ENCODE measurements at regions not wholly inside any gene's neighbourhood (a gene's known extent, or its start where the extent isn't known, plus 50 kb on each side); places are given as distances from the start of the nearest gene placed in this dataset.

GRCh38 chr3:174376346-174376745 is 482.8 kb upstream of the NAALADL2 start:
- H3K4me3 ChIP-seq (ENCODE audit: low read depth, low read length, poor library complexity, severe bottlenecking) = no peak overlapping the region
- no peaks in the 10 kb centered on the region for H3K4me1 ChIP-seq (ENCODE audit: insufficient read depth, low read length, poor library complexity, severe bottlenecking)
- CTCF ChIA-PET = no interaction called here
- no peaks in the 10 kb centered on the region for H3K27me3 ChIP-seq (replicated peaks; ENCODE audit: insufficient read depth, low read depth, low read length, poor library complexity)
- no peak overlapping the region for H3K27ac ChIP-seq (ENCODE audit: low read depth, low read length, poor library complexity, severe bottlenecking)
- no peak for DNase-seq (ENCODE audit: low spot score)
- TF ChIP-seq EZH2 (IDR thresholded peaks at IDR 0.05; ENCODE audit: borderline replicate concordance, low read depth, low read length, poor library complexity, severe bottlenecking) (no peak), CTCF (conservative IDR thresholded peaks at IDR 0.05; ENCODE audit: low read depth, low read length) (no peak)
- no peaks in the 10 kb centered on the region for H3K36me3 ChIP-seq (ENCODE audit: insufficient read depth, low read length, poor library complexity, severe bottlenecking)
- no TSS peak for BruUV-seq (replicated peaks)
- H3K9me3 ChIP-seq (ENCODE audit: low read depth, low read length, poor library complexity, severe bottlenecking) = no peaks in the 10 kb centered on the region
- intact Hi-C loops (cut with micrococcal nuclease; ENCODE audit: unreplicated experiment) = no loop called here
- POLR2A ChIA-PET (ENCODE audit: low non-redundant PET) = no interaction called here

- Histone ChIP-seq H3K36me3 (ENCODE audit: insufficient read depth, low read length, poor library complexity, severe bottlenecking) (no peaks in the 10 kb centered on the region), H3K27ac (ENCODE audit: low read depth, low read length, poor library complexity, severe bottlenecking) (no peak overlapping the region), H3K4me3 (ENCODE audit: low read depth, low read length, poor library complexity, severe bottlenecking) (no peak overlapping the region), H3K27me3 (replicated peaks; ENCODE audit: insufficient read depth, low read depth, low read length, poor library complexity) (no peaks in the 10 kb centered on the region), H3K4me1 (ENCODE audit: insufficient read depth, low read length, poor library complexity, severe bottlenecking) (no peaks in the 10 kb centered on the region), H3K9me3 (ENCODE audit: low read depth, low read length, poor library complexity, severe bottlenecking) (no peaks in the 10 kb centered on the region)
- BruUV-seq (replicated peaks) = no TSS peak
- ChIA-PET CTCF (no interaction called here), POLR2A (ENCODE audit: low non-redundant PET) (no interaction called here)
- intact Hi-C loops (cut with micrococcal nuclease; ENCODE audit: unreplicated experiment) = no loop called here
- DNase-seq (ENCODE audit: low spot score) = no peak
- TF ChIP-seq CTCF (conservative IDR thresholded peaks at IDR 0.05; ENCODE audit: low read depth, low read length) = no peak
- TF ChIP-seq EZH2 (IDR thresholded peaks at IDR 0.05; ENCODE audit: borderline replicate concordance, low read depth, low read length, poor library complexity, severe bottlenecking) = no peak
Measured at GRCh38 chr3:174377096-174377495, 482.0 kb upstream of the NAALADL2 start.

GRCh38 chr3:174377684-174378083 is 481.4 kb upstream of the NAALADL2 start:
- Histone ChIP-seq H3K36me3 (ENCODE audit: insufficient read depth, low read length, poor library complexity, severe bottlenecking) (no peaks in the 10 kb centered on the region), H3K4me1 (ENCODE audit: insufficient read depth, low read length, poor library complexity, severe bottlenecking) (no peaks in the 10 kb centered on the region), H3K27me3 (replicated peaks; ENCODE audit: insufficient read depth, low read depth, low read length, poor library complexity) (no peaks in the 10 kb centered on the region), H3K9me3 (ENCODE audit: low read depth, low read length, poor library complexity, severe bottlenecking) (no peaks in the 10 kb centered on the region), H3K4me3 (ENCODE audit: low read depth, low read length, poor library complexity, severe bottlenecking) (no peak overlapping the region), H3K27ac (ENCODE audit: low read depth, low read length, poor library complexity, severe bottlenecking) (no peak overlapping the region)
- ChIA-PET CTCF (no interaction called here), POLR2A (ENCODE audit: low non-redundant PET) (no interaction called here)
- intact Hi-C loops (cut with micrococcal nuclease; ENCODE audit: unreplicated experiment) = no loop called here
- TF ChIP-seq CTCF (conservative IDR thresholded peaks at IDR 0.05; ENCODE audit: low read depth, low read length) (no peak), EZH2 (IDR thresholded peaks at IDR 0.05; ENCODE audit: borderline replicate concordance, low read depth, low read length, poor library complexity, severe bottlenecking) (no peak)
- DNase-seq (ENCODE audit: low spot score) = no peak
- BruUV-seq (replicated peaks) = no TSS peak

Data from A673 (cell line).